ENCODE measurements at regions not wholly inside any gene's neighbourhood (a gene's known extent, or its start where the extent isn't known, plus 50 kb on each side); places are given as distances from the start of the nearest gene placed in this dataset.

- no peaks in the 10 kb centered on the region for H3K27me3 ChIP-seq (replicated peaks)
- H3K4me3 ChIP-seq = no peak overlapping the region
- H3K36me3 ChIP-seq = no peaks in the 10 kb centered on the region
- H3K4me1 ChIP-seq (replicated peaks) = peaks cover 51% of the 10 kb centered on the region
- DNase-seq (ENCODE audit: low read depth in 1 of 2, low spot score in 2 of 2) = no peak
- no peaks in the 10 kb centered on the region for H3K9me3 ChIP-seq (replicated peaks)
- H3K27ac ChIP-seq = peak overlapping the region; percentile 51
Observed at GRCh38 chr6:113693851-113694250, 163.3 kb upstream of the MARCKS start.

GRCh38 chr6:113694278-113695077 lies 162.7 kb upstream of the MARCKS start:
- H3K9me3 ChIP-seq (replicated peaks) = no peaks in the 10 kb centered on the region
- no peak overlapping the region for H3K4me3 ChIP-seq
- no peaks in the 10 kb centered on the region for H3K36me3 ChIP-seq
- H3K27ac ChIP-seq = peak overlapping the region; percentile 51
- DNase-seq (ENCODE audit: low read depth in 1 of 2, low spot score in 2 of 2) = peak; percentile 58 to 85
- H3K4me1 ChIP-seq (replicated peaks) = peaks cover 51% of the 10 kb centered on the region
- no peaks in the 10 kb centered on the region for H3K27me3 ChIP-seq (replicated peaks)

DNA sequence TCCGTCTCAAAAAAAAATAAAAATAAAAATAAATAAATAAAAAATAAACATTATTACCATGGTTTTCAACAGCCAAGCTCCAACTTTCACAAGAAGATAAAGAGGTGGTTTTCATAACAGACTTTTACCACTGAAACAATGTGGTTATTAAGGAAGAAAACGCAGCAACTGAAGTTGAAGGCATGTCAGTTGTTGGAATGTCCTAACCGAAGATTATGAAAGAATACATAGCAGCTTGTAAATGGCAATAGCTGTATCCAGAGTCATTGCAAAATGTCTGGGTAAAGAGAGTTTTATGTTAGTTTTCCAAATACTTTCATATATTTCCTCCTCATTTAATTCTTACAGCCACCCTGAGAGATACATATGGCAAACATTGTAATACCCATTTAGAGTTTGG lies 161.6 kb upstream of the MARCKS start:
- no peak for DNase-seq (ENCODE audit: low read depth in 1 of 2, low spot score in 2 of 2)
- no peaks in the 10 kb centered on the region for H3K36me3 ChIP-seq
- no peak overlapping the region for H3K4me3 ChIP-seq
- no peaks in the 10 kb centered on the region for H3K9me3 ChIP-seq (replicated peaks)
- no peaks in the 10 kb centered on the region for H3K27me3 ChIP-seq (replicated peaks)
- no peak overlapping the region for H3K27ac ChIP-seq
- peaks cover 45% of the 10 kb centered on the region for H3K4me1 ChIP-seq (replicated peaks)

GRCh38 chr6:113696960-113697359 lies 160.2 kb upstream of the MARCKS start:
- Histone ChIP-seq H3K27ac (no peak overlapping the region), H3K4me3 (no peak overlapping the region), H3K27me3 (replicated peaks) (no peaks in the 10 kb centered on the region), H3K36me3 (no peaks in the 10 kb centered on the region), H3K9me3 (replicated peaks) (no peaks in the 10 kb centered on the region), H3K4me1 (replicated peaks) (peaks cover 38% of the 10 kb centered on the region)
- DNase-seq (ENCODE audit: low read depth in 1 of 2, low spot score in 2 of 2) = peak in 1 of 2 experiments; percentile 22

GRCh38 chr6:113697632-113698410 lies 159.3 kb upstream of the MARCKS start:
- Histone ChIP-seq H3K27ac (no peak overlapping the region), H3K27me3 (replicated peaks) (no peaks in the 10 kb centered on the region), H3K4me3 (no peak overlapping the region), H3K4me1 (replicated peaks) (peaks cover 38% of the 10 kb centered on the region), H3K9me3 (replicated peaks) (no peaks in the 10 kb centered on the region), H3K36me3 (no peaks in the 10 kb centered on the region)
- DNase-seq (ENCODE audit: low read depth in 1 of 2, low spot score in 2 of 2) = peak in 1 of 2 experiments; percentile 66

DNA sequence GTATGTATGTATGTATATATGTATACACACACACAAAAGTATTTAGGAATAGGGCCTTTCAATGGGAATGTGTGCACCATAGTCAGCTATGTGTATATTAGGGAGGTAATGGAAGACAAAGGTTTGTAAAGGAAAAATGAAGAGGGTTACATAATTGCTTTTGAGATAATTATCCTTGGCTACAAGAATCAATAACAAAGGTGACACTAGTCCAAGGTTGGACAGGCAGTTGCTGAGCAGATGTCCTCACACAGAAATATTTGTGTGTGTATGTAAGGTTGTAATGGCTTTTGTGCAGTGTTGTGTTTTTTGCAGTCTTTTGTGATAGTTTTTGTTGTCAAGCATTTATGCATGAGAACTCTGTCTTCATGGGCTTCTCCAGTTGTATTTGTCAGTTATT lies 157.9 kb upstream of the MARCKS start:
- DNase-seq (ENCODE audit: low read depth in 1 of 2, low spot score in 2 of 2) = no peak
- H3K36me3 ChIP-seq = no peaks in the 10 kb centered on the region
- no peaks in the 10 kb centered on the region for H3K27me3 ChIP-seq (replicated peaks)
- no peak overlapping the region for H3K4me3 ChIP-seq
- H3K27ac ChIP-seq = no peak overlapping the region
- no peaks in the 10 kb centered on the region for H3K9me3 ChIP-seq (replicated peaks)
- H3K4me1 ChIP-seq (replicated peaks) = peaks cover 30% of the 10 kb centered on the region

DNA sequence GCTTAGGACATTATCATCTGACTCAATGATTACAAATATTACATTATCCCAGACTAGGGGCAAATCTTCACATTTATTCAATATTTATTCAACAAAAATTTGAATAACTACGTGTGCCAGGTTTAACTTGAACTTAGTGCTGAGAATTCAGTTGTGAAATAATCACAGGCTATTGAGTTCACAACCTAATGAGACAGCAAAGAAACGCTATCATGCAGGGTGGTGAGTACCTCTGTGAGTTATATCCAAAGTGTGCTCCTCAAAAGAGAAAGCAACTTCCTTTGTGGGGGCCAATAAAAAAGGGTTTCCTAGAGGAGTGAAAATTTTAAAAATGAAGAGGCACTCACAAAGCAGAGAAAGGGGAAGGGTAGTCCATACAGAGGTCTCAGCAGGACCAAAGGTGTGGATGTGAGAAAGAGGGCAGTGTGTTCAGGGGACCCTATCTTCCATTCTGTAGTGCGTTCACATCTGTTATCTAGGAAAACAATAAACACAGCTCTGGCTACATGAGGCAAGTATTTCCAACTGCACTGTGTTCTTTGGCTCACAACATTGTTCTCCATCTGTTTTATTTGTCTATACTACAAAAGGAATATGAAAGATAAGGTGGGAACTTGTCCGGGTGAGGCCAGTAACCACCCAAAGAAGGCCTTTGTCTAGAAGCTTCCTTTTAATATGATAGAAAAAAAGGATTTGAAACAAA lies 155.4 kb upstream of the MARCKS start:
- no peak overlapping the region for H3K4me3 ChIP-seq
- H3K9me3 ChIP-seq (replicated peaks) = no peaks in the 10 kb centered on the region
- no peaks in the 10 kb centered on the region for H3K36me3 ChIP-seq
- peaks cover 16% of the 10 kb centered on the region for H3K4me1 ChIP-seq (replicated peaks)
- no peak overlapping the region for H3K27ac ChIP-seq
- H3K27me3 ChIP-seq (replicated peaks) = no peaks in the 10 kb centered on the region
- DNase-seq (ENCODE audit: low read depth in 1 of 2, low spot score in 2 of 2) = no peak

- no peaks in the 10 kb centered on the region for H3K4me1 ChIP-seq (replicated peaks)
- DNase-seq (ENCODE audit: low read depth in 1 of 2, low spot score in 2 of 2) = no peak
- H3K4me3 ChIP-seq = no peak overlapping the region
- no peaks in the 10 kb centered on the region for H3K9me3 ChIP-seq (replicated peaks)
- H3K27ac ChIP-seq = no peak overlapping the region
- H3K36me3 ChIP-seq = no peaks in the 10 kb centered on the region
- no peaks in the 10 kb centered on the region for H3K27me3 ChIP-seq (replicated peaks)
Observed at GRCh38 chr6:113707194-113707593, 150.0 kb upstream of the MARCKS start.

DNA sequence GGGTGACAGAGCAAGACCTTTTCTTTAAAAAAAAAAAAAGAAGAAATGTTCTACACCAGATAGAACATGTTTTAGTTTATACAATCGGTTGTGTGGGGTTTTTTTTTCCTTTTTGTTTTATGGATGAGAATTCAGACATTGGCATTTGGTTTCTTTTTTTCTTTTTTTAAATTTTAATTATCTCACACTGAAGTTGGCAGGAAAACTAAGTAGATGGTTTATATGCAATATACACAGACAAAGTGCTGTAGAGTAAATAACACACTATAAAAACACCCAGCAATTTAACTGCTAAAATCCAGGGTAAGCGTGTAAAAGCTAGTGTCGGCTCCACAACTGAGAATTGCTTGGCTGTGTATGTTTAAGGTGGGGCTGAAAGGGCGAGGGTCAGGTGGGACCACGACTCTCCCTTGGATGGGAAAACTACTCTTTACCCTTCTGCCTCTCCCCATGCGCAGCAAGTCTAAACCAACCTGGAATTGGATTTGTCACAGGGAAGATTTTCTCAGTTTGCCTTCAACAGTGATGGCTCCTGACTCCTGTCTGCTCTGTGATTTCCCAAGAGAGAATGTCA lies 147.1 kb upstream of the MARCKS start:
- Histone ChIP-seq H3K4me1 (replicated peaks) (no peaks in the 10 kb centered on the region), H3K27me3 (replicated peaks) (no peaks in the 10 kb centered on the region), H3K27ac (no peak overlapping the region), H3K4me3 (no peak overlapping the region), H3K36me3 (no peaks in the 10 kb centered on the region), H3K9me3 (replicated peaks) (no peaks in the 10 kb centered on the region)
- no peak for DNase-seq (ENCODE audit: low read depth in 1 of 2, low spot score in 2 of 2)

DNA sequence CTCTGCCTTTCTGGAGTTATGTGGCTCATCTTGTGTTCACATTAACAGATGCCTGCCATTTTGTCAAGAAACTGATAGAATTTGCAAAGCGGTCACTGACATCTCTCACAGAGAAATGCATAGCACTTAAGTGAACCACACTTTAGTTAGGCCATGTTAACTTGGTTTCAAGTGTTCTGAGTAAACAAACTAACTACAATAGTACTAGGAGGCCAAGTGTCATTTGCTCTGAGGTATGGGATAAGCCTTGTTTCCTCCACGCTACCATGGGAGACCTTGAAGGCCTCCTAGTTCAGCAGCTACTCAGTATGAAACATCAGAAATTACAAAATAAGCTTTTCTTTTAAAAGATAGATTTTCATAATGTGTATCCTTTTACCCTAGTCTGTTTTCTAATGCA lies 143.5 kb upstream of the MARCKS start:
- DNase-seq (ENCODE audit: low read depth in 1 of 2, low spot score in 2 of 2) = no peak
- no peaks in the 10 kb centered on the region for H3K27me3 ChIP-seq (replicated peaks)

DNA sequence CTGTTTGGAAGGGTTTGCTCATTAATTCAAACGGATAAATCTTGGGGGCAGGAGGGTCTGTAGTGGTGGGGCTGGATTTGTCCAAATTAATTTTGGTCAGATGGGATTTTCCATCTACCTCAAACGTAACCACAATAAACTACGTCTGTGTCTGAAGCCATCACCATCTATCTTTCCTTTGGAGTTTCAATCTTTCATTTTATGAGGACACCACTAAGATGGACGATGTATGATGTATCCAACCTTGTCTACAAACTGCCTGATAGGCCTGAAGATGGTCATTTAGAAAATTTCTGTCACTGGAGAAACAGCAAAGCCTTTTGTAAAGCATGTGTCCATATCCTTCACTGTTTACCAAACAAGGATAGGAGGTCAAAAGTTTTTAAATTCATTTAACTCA lies 138.6 kb upstream of the MARCKS start:
- H3K27me3 ChIP-seq (replicated peaks) = no peaks in the 10 kb centered on the region
- H3K9me3 ChIP-seq (replicated peaks) = no peaks in the 10 kb centered on the region
- no peak overlapping the region for H3K27ac ChIP-seq
- H3K4me3 ChIP-seq = no peak overlapping the region
- H3K36me3 ChIP-seq = no peaks in the 10 kb centered on the region
- DNase-seq (ENCODE audit: low read depth in 1 of 2, low spot score in 2 of 2) = no peak
- H3K4me1 ChIP-seq (replicated peaks) = peaks cover 7% of the 10 kb centered on the region

More for the DNA sequence above, 143.5 kb upstream of the MARCKS start:
- H3K27ac ChIP-seq = no peak overlapping the region
- H3K9me3 ChIP-seq (replicated peaks) = no peaks in the 10 kb centered on the region
- no peak overlapping the region for H3K4me3 ChIP-seq
- no peaks in the 10 kb centered on the region for H3K4me1 ChIP-seq (replicated peaks)
- no peaks in the 10 kb centered on the region for H3K36me3 ChIP-seq

DNA sequence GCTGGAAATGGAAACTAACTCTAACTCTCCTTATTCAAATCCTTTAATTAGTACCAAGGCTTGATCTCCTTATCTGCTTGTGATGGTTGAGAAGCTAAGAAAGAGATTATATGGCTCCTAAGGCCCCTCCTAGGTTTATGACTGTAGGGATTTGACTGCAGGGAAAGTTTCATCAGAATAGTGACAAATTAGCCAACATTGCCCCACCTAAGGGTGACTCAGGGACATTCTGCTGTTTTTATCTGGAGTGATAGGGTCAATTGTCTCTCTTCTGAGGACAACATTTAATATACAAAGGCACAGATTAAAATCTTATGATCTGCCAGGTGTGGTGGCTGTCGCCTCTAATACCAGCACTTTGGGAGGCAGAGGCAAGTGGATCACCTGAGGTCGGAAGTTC lies 138.1 kb upstream of the MARCKS start:
- H3K9me3 ChIP-seq (replicated peaks) = no peaks in the 10 kb centered on the region
- peaks cover 8% of the 10 kb centered on the region for H3K4me1 ChIP-seq (replicated peaks)
- DNase-seq (ENCODE audit: low read depth in 1 of 2, low spot score in 2 of 2) = no peak
- no peaks in the 10 kb centered on the region for H3K36me3 ChIP-seq
- H3K27ac ChIP-seq = no peak overlapping the region
- H3K27me3 ChIP-seq (replicated peaks) = no peaks in the 10 kb centered on the region
- no peak overlapping the region for H3K4me3 ChIP-seq

GRCh38 chr6:113719545-113719944 lies 137.6 kb upstream of the MARCKS start:
- H3K27me3 ChIP-seq (replicated peaks) = no peaks in the 10 kb centered on the region
- H3K36me3 ChIP-seq = no peaks in the 10 kb centered on the region
- no peak overlapping the region for H3K4me3 ChIP-seq
- H3K4me1 ChIP-seq (replicated peaks) = peaks cover 8% of the 10 kb centered on the region
- DNase-seq (ENCODE audit: low read depth in 1 of 2, low spot score in 2 of 2) = no peak
- H3K9me3 ChIP-seq (replicated peaks) = no peaks in the 10 kb centered on the region
- no peak overlapping the region for H3K27ac ChIP-seq

All from SJSA1 (cell line).